GM21723 (cell line): ENCODE measurements at regions not wholly inside any gene's neighbourhood (a gene's known extent, or its start where the extent isn't known, plus 50 kb on each side); places are given as distances from the start of the nearest gene placed in this dataset.
"Not testable (repeated sequence)": the region's sequence is repeated elsewhere in the genome, so short reads cannot be mapped to it uniquely, and the experiment has no call there.

Experiments
- ATAC-seq: cut with Tn5 transposase; IDR thresholded peaks from one replicate; pipeline ENCODE4 v1.9.1; 2021; ENCODE audit warnings: mild to moderate bottlenecking, moderate library complexity; ENCODE audit not compliant: unreplicated experiment

DNA sequence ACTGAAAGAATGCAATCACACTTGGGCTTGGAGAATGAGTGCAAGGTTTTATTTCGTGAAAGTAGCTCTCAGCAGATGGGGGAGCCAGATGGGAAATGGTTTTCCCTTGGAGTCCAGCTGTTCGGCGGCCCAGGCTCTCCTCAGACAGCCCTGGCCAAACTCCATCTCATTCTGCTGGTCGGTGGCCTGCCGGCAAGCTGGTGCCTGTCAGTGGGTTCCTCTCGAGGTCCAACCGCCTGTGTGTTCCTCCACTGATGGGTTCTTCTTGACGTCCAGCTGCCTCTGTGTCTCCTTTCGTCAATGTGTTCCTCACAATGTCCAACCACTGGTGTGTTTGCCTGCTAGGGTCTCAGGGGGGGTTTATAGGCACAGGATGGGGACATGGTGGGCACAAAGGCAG lies 80.3 kb downstream of the POU3F4 start:
- ATAC-seq, result no peak

DNA sequence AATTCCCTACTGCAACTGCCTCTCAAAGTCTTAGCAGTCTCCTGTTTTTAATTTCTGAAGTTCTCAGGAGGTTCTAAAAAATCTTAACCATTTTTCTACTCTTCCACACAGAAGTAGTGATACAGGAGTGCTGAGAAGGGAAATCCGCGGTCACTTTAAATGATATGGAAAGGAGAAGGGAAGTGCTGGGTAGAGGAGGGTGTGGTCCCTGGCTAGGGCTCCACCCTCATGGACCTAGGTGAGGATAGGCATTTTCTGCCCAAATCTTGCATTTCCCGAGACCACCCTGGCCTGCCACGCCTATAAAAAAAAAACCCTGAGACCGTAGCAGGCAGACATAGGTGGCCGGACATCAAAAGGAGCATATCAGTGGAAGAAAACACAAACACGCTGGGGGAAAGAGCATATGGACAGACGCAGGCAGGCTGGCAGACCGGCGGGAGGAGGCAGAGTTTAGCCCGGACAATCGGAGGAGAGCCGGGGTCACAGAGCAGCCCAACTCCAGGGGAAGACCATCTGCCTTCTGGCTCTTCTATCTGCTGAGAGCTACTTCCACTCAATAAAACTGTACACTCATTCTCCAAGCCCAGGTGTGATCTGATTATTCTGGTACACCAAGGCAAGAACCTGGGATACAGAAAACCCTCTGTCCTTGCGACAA lies 85.7 kb downstream of the POU3F4 start:
- no peak for ATAC-seq

DNA sequence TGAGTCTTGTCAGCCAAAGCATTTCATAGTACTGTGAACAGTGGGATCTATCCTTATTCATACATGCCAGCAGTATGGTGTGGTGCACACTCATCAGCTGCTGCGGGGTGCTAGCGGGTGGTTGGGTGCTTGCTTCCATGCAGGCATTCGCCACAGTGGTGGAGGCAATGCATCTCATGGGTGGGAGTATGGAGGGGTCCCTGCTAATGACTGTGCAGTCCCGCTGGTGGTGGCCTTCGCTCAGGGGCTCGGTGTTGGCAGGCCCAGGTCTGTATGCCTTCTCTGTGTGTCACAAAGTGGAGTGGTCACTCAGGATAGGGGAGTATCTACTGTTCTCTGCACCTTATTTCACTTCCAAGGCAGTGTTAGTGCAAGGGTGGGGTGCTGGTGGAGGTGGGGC lies 122.6 kb downstream of the POU3F4 start:
- no peak for ATAC-seq

DNA sequence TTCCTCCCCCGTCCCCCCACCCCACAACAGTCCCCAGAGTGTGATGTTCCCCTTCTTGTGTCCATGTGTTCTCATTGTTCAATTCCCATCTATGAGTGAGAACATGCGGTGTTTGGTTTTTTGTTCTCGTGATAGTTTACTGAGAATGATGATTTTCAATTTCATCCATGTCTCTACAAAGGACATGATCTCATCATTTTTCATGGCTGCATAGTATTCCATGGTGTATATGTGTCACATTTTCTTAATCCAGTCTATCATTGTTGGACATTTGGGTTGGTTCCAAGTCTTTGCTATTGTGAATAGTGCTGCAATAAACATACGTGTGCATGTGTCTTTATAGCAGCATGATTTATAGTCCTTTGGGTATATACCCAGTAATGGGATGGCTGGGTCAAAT lies 141.6 kb downstream of the POU3F4 start:
- ATAC-seq, result not testable (repeated sequence)

DNA sequence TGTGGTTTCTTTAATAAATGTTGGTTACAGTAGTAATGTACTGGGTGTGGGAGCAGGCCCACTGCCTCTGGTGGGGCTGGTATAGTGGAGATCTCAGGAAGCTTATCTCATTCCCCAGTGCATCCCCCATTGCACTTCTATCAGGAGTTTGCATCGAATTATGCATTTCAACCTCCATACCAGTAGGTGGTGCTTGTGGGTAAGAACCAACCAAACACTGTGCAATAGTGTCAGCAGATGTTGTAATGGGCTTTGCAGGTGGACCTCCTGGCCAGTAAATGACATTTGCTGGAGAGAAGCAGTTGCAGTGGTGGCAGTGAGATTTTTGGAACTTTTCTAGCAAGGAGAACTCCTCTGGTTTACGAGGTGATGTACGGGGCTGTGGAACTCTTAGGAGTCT lies 150.6 kb downstream of the POU3F4 start:
- peak; percentile 78 for ATAC-seq
